Activated CD4-positive, alpha-beta T cell treated with anti-CD3 and anti-CD28 coated beads, Interleukin-2, amount 50 U/mL, for 48 hours (primary cell): ENCODE measurements at regions not wholly inside any gene's neighbourhood (a gene's known extent, or its start where the extent isn't known, plus 50 kb on each side); places are given as distances from the start of the nearest gene placed in this dataset.

ENCODE experiments used
- DNase-seq, 2 experiments: peaks; one replicate each; pipeline ENCODE4 v3.0.0-alpha.2; 2020

GRCh38 chr1:11414926-11415538, 63.9 kb upstream of the DISP3 start:
- no peak for DNase-seq

GRCh38 chr1:11417162-11417561, 61.8 kb upstream of the DISP3 start:
- DNase-seq, result no peak

- DNase-seq, result no peak
These were observed 60.9 kb upstream of the DISP3 start for GRCh38 chr1:11418056-11418455.

GRCh38 chr1:11421443-11421842, 57.5 kb upstream of the DISP3 start:
- DNase-seq, result no peak

GRCh38 chr1:11422686-11423085, 56.3 kb upstream of the DISP3 start:
- no peak for DNase-seq

- no peak for DNase-seq
These were observed 52.3 kb upstream of the DISP3 start for GRCh38 chr1:11426617-11427016.

- DNase-seq, result no peak
These were observed 50.2 kb upstream of the DISP3 start for GRCh38 chr1:11428789-11429188.
